Femur (tissue), 1 donor: ENCODE measurements at regions not wholly inside any gene's neighbourhood (a gene's known extent, or its start where the extent isn't known, plus 50 kb on each side); places are given as distances from the start of the nearest gene placed in this dataset.
"Not testable (repeated sequence)": the region's sequence is repeated elsewhere in the genome, so short reads cannot be mapped to it uniquely, and the experiment has no call there.

Experiments used
- DNase-seq: peaks from one replicate; pipeline ENCODE4 v3.0.0-alpha.2; 2017

- no peak for DNase-seq
Measured at GRCh38 chr14:82636426-82636825, 1102.8 kb upstream of the SEL1L start.

GRCh38 chr14:82641050-82641540 is 1107.4 kb upstream of the SEL1L start:
- DNase-seq, result no peak

- peak; percentile 27 for DNase-seq
Measured at GRCh38 chr14:82642425-82642824, 1108.8 kb upstream of the SEL1L start.

GRCh38 chr14:82647088-82647810 is 1113.6 kb upstream of the SEL1L start:
- no peak for DNase-seq

- no peak for DNase-seq
Measured at GRCh38 chr14:82655770-82656169, 1122.1 kb upstream of the SEL1L start.

- no peak for DNase-seq
Measured at GRCh38 chr14:82657186-82657675, 1123.6 kb upstream of the SEL1L start.

- no peak for DNase-seq
Measured at GRCh38 chr14:82661258-82661657, 1127.6 kb upstream of the SEL1L start.

GRCh38 chr14:82667006-82667405 is 1133.4 kb upstream of the SEL1L start:
- DNase-seq, result peak; percentile 20

GRCh38 chr14:82667501-82667900 is 1133.8 kb upstream of the SEL1L start:
- DNase-seq, result no peak

GRCh38 chr14:82676403-82676802 is 1142.8 kb upstream of the SEL1L start:
- no peak for DNase-seq

- DNase-seq, result no peak
Measured at GRCh38 chr14:82689948-82690347, 1156.3 kb upstream of the SEL1L start.

GRCh38 chr14:82691191-82691590 is 1157.5 kb upstream of the SEL1L start:
- not testable (repeated sequence) for DNase-seq

- no peak for DNase-seq
Measured at GRCh38 chr14:82694820-82695219, 1161.2 kb upstream of the SEL1L start.

GRCh38 chr14:82704218-82704617 is 1170.6 kb upstream of the SEL1L start:
- DNase-seq, result no peak

GRCh38 chr14:82710267-82710841 is 1176.7 kb upstream of the SEL1L start:
- DNase-seq, result peak; percentile 53

GRCh38 chr14:82719617-82720016 is 1186.0 kb upstream of the SEL1L start:
- DNase-seq, result no peak

GRCh38 chr14:82720431-82720830 is 1186.8 kb upstream of the SEL1L start:
- DNase-seq, result no peak

GRCh38 chr14:82720946-82721345 is 1187.3 kb upstream of the SEL1L start:
- DNase-seq, result peak; percentile 62

GRCh38 chr14:82724316-82724715 is 1190.7 kb upstream of the SEL1L start:
- no peak for DNase-seq

- DNase-seq, result no peak
Measured at GRCh38 chr14:82725213-82725612, 1191.6 kb upstream of the SEL1L start.

- DNase-seq, result no peak
Measured at GRCh38 chr14:82731526-82731925, 1197.9 kb upstream of the SEL1L start.

GRCh38 chr14:82740547-82740946 is 1206.9 kb upstream of the SEL1L start:
- no peak for DNase-seq

GRCh38 chr14:82755476-82755875 is 1221.8 kb upstream of the SEL1L start:
- no peak for DNase-seq

- peak; percentile 67 for DNase-seq
Measured at GRCh38 chr14:82755923-82756322, 1222.3 kb upstream of the SEL1L start.
